GM21360 (cell line): ENCODE measurements at regions not wholly inside any gene's neighbourhood (a gene's known extent, or its start where the extent isn't known, plus 50 kb on each side); places are given as distances from the start of the nearest gene placed in this dataset.

Source experiments
- ATAC-seq: cut with Tn5 transposase; IDR thresholded peaks from one replicate; pipeline ENCODE4 v1.9.1; 2021; ENCODE audit warnings: mild to moderate bottlenecking, moderate library complexity; ENCODE audit not compliant: unreplicated experiment

DNA sequence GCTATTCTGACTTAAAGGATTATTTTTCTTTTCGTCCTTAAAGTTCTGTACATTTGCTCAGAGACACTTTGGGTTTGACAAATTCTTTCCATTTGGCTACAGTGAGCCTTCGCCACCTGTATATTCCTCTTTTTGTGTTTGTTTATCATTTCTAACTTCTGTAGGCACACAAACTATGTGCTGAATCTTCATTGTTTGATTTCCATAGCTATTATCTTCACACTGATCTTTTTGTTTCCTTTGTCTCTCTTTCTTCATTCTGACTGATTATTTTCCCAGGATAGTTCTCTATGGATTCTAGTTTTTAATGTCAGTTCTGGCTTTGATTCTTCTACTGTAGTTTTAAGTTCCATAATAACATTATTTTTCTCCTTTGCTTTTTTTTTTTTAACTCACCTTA, 350.2 kb downstream of the ZNF521 start:
- ATAC-seq, result no peak

DNA sequence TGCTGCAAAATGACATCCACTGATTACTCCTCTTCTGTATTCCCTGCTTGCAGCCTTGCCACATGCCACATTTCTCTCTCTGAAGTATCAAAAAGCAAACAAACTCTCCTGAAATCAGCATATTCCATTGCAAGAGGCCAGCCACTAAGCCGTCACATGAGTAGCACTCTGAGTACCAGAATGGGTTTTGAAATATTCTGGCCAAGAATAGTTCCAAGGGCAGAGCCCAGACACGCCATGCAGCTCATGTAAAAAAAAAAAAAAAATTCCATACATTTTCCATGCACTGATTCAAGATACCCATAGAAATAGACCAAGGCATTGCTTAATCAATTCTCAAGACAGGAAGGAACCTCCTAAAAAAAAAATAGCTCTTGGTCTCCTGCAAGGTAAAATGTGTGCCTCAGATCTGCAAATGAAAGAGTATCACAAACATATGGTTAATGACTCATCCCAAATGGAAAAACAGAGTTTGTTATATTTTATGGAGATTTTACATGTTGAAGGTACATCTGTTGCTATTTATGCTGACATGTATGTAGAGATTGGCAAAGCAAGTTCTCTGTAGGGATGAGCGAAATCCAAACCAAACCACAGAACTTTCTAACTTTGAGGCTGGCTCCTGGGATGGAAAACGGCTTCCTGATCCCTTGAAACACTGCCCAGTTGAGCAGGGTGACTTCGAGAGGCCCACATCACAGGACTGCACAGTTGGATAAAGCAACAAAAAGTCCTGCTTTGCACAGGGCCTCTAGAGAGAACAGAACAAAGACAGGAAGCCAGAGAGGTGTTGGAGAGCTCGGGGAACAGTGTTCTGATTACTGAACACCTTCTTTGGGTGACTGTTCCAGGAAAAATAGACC, 346.2 kb downstream of the ZNF521 start:
- no peak for ATAC-seq

DNA sequence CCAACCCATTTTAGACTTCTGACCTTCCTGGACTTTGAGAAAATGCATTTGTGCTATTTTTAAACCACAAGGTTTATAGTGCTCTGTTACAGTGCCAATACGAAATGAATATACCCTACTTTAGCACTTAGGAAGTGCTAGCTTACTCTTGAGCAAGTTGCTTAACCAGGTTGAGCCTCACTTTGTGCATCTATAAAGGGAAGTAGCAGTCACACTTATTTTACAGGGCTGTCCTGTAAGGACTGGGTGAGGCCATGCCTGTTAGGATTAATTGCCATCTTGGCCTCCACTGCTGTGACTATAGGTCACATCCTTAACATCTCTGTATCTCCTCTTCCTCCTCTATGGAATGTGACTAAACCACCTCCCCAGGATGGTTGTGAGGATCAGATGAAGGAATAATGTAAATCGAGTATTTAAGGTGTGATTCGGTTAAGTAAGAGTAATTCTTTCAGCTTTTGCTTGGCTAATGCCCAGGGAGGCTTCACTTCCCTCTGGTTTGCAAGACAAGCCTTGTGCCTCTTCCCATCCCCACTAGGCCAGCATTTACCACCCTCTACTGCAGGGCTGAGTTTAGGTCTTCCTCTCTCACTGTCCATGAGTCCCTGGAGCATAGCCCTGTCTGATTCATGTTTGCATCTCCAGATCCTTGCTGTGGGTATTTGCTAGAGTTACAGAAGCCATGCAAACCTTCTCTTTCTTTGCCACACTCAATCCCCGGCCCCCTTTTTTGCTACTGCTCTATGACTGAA, 341.2 kb downstream of the ZNF521 start:
- no peak for ATAC-seq
